Daoy (cell line): ENCODE measurements at regions not wholly inside any gene's neighbourhood (a gene's known extent, or its start where the extent isn't known, plus 50 kb on each side); places are given as distances from the start of the nearest gene placed in this dataset.

ENCODE experiments used
- DNase-seq: peaks from one replicate; pipeline ENCODE4 v3.0.0-alpha.2; 2015; ENCODE audit warnings: low read depth

DNA sequence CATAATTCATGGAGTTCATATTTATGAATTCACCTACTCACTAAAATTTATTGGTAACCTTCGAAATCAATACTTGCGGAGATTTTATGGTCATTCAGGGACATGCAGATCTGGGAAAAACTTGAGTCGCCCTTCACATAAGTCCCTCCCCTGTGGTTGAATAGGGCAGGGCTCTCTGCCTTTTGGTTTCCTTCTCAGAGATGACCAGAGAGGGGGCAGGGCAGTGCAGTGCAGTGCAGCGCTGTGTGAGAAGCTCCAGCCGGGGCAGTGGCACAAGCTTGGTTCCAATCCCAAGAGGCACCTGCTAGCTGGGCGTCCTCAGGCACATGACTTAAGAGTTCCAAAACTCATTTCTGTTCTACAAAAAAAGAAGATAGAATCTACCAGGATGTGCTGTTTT lies 274.4 kb upstream of the RAB6C start:
- DNase-seq: no peak

DNA sequence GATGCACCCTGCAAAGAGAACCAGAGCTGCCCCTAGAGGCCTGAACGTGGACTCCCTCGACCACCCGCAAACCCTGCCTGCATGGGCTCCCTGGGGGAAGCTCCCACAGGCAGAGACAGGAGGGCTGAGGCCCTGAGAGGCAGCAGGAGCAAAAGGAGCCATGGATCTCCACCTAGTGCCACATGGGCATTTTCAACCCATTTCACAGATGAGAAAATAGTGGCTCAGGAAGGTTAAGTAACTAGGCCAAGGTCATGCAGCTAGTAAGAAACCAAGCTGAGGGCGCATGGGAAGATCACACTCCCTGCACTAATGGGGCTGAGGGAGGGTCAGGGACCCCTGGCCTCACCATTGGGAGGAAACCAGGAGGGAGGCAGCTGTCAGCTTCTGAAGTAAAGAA lies 271.7 kb upstream of the RAB6C start:
- DNase-seq: no peak

DNA sequence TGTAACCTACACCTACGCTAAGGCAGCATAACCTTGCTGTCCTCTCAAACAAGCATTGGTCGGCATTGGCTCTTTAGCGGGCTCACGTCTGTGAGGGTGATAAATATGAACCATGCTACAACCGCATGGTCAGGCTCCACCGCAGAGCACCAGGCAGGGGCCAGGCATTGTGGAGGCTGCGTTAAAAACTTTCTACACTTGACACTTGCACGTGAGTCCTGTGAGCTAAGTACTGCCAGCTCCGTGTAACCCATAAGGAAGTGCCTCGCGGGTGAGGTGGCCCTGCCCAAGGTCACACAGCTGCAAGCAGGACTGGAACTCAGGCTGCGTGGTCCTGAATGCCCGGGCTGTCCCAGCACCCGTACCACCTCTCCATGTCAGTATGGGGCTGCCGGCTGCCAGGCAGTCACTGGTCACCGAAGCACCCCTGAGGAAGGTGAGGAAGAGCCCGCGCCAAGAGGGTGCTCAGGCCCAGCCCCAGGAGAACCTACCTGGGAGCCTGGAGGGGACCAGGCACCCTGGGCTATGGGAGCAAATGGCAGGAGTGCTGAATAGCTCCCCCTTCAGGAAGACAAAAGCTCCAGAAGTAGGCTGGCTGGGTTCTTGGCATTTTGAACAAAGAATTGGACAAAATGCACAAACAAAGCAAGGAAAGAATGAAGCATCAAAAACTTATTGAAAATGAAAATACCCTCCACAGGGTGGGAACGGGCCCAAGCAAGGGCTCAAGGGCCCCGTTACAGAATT lies 271.1 kb upstream of the RAB6C start:
- DNase-seq: no peak

DNA sequence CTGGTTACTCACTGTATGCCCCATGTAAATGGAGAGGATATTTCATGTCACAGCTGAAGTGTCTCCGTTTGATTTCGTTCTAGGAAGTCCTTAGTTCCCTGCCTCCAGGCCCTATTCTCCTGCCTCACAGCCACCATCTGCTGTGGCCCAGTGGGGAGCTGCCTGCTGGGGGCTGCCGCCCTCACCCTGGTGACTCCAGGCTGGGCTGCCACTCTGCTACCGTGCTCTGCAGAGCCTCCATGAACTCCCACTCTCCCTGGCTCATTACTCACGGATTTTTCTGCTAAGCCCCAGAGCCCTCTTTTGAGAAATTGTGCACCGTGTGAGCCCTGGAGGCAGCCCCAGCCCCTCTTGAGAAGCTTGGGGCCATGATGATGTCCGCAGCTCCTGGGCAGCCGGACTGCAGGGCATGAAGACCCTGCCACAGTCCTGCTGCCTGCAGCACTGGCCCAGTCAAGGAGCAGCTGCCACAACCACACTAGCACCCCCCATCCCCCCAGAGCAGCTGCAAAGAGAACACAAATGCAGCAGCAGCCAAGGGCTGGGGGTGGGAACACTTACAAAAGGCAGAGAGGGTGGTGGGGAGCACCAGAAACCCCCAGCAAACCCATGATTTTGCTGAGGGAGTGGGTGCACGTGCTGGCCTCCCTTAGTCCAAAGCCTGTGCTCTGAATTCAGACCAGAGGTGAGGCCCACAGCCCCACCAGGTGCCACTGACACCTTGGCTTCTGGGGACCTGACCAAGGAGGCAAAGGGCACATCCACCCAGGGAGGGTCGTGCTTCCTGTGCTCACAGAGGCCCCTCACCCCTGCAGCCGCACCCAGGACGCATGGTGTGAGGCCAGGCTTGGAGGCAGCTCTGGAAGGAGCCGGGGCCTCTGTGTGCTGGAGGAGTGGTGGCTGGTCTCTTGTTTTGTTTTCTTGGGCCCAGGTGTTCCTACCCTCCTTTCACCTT lies 270.2 kb upstream of the RAB6C start:
- DNase-seq: no peak

DNA sequence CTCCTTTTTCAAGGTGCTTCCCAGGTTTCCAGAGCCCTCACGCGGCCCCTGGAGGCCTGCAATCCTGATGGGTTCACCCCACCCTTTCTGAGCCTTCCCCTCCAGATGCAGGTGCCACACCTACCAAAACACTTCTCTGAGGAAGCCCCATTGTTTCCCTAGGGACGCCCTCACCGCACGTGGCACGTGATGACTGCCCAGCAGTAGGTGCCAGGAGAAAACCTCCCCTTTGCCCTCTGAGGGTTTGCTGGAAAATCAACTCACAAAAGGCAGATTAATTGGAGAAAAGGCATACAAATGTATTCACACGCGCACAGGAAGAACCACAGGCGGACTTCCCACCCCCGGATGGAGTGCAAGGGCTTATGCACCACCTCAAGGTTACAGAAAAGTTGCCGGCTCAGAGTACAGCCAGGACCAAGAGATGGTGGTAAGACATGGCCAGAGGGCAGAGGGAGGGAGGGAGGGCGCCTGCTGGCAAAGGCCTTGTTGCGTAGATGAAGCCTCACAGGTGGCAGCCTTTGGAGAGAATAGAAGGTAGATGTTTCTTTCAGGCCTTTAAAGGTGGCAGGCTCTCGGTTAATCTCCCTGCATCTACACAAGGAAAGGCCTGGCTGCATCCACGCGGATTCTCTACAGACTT lies 269.4 kb upstream of the RAB6C start:
- DNase-seq: no peak

DNA sequence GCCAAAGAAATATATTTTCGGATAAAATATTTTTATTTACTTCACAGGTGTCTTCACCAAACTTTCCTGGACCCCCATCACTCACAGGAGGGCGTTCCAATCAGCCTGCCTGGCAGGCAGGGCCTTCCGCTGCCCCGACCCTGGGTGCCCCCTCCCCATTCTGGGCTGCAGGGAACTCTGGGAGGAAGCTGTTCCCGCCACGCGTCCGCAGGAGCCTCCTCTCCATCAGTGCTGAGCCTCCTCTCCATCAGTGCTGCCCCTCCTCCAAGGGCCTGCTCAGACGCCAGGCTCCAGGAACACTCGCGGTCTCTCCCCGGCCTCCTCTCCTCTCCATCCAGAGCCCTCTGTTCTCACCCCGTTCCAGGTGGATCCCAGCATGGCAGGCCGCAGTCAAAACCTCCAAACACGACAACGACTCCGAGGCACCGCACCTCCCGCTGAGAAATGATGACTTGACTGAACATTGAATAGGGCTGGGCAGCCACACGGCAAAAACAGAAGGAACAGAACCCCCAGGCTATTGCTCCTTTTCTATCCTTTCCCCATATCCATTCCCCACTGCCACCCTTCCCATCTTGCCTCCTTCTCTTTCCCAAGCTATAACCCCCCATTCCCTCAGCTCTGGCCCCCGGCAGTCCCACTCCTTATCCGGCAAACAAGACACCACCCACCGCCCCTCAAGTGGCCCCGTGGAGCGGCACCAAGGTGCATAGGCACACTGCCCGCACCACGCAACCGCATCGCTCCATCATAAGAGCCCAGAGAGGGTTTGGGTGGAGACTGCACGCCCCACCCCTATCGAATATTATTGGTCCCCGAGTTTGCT lies 268.6 kb upstream of the RAB6C start:
- no peak for DNase-seq

DNA sequence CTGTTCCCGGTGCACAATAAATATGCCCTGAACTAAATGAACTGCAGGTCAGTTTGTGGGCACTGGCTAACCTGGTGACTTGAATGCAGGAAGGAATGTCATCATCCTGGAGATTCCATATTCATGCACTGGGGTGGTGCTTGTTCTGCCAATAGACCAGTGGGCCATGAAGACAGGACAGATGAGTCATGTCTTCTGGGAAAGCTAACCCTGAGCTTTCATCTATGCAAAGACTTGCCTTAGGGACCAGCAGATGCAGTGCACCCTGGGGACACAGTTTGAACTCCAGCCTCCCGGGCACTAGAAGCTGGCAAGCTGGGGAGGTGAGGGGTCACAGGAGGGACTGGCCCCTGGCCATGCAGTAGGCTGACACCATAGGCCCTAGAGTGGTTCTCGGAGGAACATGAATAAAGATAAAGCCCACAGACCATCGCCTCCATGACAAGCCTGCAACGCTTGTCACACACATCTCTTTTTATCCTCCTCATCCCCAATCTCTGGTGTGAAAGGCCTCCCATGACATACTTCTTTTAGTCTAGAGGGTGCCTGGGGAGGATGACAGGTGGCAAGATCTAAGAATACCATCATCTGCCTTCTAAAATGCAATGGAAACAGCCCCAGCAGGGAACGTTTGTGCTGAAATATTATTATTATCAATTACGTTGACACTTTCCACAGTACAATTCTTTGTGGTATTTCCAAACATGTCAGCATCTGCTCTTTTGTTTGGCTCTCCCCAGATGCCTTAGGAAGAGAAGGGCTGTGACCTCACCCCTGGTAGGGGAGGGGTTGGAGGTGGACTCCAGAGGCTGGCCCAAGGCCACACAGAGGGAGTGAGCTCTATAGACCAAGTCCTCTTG lies 267.4 kb upstream of the RAB6C start:
- DNase-seq: no peak

DNA sequence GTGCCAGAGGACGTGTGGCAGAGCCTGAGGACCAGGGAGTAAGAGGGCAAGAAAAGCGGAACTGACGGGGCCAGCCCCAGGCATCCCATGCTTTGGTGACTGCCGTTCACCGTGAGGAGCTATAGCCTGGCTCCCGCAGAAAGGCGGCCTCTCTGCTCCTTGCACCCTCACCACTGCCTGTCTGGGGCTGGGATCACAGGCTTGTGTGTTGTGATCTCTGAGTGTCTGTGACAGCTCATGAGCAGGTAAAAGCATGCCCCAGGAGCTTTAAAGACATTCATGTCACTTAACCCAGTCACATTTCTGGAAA lies 266.8 kb upstream of the RAB6C start:
- no peak for DNase-seq

DNA sequence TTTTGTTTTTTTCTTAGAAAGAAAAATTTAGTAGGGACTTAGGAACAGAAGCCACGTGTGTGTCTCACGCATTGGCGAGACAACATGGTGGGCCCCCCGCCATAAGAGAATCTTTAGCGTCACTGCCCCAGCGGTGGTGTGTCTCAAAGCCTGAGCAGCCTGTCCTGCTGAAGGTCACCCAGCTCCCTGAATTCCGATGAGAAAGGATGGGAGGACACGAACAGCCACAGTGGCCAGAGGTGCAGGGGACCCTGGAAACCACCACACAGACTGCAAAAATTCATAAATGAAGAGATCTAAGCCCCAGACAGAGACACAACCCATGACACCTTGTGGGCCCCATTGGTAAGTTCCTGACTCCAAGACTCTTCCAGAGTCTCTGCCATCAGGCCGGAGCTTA lies 266.1 kb upstream of the RAB6C start:
- no peak for DNase-seq

DNA sequence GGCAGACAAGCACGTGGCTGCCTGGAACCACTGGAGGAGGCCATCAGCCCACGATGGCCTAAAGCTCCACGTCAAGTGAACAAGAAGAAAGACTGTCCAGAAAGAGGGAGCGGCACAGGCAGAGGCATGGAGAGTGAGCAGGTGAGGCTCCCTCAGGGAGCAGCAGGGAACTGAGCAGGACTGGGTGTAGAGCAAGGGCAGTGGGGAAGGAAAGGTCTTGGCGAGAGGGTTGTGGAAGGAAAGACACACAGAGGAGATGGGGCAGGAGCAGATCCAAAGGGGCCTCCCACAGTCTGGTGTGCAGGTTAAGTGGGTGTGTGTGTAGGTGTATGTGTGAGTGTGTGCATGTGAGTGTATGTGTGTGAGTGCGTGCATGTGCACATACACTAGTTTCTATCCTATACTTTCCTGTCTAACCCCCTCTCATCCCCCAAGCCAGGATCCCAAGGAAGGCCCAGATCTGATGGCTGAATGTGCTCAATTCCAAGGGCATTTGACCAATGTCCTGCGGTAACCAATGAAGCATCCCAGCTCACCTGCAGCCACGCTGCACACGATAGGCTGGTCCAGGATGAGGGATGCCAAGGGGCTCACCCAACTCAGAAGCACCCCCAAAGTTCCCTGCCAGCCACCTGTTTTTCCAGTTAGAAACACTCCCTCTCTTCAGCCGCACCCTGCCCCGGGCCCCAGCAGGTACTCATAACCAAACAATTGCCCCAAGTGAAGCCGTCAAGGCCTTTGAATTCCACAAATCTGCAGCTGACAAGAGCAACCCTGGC lies 262.5 kb upstream of the RAB6C start:
- no peak for DNase-seq

DNA sequence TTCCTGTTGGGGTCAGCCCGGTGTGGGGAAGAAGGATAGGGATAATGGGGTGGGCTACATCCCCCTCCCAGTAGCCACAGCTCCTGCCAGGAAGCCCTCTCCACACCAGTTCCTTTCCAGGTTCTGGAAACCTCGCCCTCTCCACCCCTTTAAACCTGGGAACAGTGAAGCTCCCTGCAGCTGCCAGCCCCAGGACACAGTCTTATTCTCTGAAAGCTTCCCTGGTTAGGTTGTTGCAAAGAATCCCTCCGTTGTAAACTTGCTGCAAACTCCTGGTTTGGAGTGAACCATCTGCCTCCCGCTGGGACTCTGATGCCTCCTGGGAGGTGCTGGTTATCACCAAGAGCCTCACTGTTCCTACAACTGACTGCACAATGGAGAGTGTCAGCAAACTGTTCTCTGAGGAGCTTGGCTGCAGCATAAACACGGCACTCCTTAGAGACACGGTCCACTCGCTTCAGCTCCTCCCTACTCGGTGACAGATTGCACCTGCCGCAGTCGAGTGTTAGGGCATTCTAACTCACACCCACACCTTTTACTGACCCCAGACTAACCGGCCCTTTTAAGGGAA lies 261.8 kb upstream of the RAB6C start:
- no peak for DNase-seq

DNA sequence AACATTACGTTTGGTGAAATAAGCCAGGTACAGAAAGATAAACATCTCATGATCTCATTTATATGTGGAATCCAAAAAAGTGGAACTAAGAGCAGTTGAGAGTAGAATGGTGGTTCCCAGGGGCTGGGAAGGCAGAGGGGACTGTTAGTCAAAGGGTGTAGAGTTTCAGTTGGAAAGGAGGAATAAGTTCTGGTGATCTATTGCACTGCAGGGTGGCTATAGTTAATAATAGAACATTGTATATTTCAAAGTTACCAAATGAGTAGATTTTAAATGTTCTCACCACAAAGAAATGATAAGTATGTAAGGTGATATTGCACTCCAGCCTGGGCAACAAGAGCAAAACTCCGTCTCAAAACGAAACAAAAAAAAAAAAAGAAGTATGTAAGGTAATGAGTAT lies 260.1 kb upstream of the RAB6C start:
- DNase-seq: no peak

DNA sequence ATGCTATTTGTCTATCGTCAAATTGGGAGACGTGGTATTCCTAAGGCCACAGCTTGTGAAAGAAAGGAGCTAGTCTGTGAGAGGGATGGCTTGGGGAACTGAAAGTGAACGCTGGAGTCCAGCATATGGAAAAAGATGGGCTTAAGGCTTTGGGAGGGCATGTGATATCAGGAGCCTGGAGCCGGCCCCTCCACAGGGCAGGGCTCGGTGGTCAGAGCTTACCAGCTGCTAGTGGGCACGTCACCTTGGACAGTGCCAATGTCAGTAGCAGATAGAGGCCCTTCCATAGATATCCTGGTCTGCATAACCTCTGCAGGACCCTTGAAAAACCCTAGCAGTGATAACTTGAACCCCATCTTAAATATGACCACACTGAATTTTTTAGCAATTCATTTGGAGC lies 259.1 kb upstream of the RAB6C start:
- DNase-seq: no peak

DNA sequence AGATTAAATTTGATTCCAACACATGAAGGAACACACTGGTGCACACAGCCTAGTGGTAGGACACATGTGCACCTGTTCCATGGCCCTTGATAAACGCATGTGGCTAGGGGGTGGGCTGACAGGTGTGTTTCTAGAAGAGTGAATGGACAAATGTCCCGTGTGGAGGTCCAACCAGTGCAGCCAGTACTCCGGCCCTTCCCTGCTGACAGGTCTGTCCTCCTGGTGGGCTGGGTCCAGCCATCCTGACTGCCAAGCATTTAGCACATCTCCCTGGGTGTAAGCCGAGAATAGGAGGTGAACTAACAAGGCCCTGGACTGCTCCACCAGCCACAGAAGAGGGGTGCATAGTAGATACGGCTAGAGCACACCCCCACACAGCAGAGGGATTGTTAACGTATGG lies 258.7 kb upstream of the RAB6C start:
- DNase-seq: no peak

DNA sequence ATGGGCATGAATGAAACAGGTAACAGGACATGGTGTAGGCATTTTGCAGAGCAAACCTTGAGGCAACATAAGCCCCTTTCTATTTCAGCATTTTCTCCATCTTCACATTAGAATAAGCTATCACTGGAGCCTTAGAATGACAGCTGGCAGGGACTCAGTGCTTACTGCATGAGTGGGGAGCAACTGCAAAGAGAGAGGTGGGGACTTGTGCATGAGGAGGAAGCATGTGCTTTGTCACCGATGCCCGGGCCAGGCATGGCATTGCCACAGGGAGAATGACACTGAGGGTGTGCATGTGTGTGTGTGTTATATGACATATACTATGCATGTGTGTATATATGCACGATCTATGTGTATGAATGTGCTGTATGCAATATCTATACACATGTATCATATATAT lies 258.2 kb upstream of the RAB6C start:
- no peak for DNase-seq

DNA sequence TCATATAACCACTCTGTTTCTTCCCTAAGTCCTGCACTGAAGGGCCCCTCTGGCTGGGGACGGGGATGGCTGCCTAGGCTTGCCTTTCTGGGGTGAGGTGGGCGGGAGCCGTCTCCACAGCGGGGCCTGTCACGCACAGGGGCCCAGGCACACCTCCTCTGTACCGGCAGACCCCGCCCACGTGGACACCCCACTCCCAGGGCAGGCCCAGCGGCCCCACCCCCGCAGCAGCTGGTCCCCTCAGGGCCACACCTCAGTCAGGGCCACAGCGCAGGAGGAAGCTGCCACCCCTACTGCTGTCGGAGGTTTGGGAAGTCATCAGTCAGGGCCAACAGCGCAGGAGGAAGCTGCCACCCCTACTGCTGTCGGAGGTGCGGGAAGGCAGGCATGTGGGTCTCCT lies 257.6 kb upstream of the RAB6C start:
- no peak for DNase-seq

DNA sequence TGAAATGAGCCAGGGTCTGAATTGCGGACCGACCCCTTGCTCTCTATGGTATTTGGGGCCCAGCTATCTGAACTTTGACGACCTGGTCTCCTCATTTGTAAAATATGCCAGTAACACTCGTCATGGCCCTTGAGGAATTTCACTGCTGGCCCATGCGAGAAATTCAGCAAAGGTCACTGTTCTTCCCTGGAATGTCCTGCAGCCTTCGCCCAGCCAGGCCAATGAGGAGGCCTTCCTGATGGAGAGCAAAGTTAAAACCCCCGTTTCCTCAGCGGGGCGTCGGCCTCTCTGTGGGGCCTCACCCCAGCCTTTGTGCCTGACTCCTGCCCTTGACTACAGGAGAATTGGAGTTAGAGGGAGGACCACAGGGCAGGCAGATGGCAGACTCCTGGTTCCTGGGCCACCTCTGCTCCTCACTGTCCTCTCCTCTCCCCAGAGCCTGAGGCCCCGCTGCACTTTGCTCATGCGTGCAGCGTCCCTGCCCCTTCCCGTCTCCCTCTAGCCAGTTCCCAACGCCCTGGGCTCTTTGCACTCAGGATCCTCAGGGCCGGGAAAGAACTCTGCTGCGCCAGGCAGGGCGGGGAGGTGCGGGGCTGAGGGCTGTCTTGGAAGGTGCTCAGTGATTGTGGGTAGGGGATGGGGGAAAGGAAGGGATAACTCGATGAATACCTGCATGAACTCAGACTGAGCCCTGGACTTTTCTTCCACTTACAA lies 257.0 kb upstream of the RAB6C start:
- no peak for DNase-seq

DNA sequence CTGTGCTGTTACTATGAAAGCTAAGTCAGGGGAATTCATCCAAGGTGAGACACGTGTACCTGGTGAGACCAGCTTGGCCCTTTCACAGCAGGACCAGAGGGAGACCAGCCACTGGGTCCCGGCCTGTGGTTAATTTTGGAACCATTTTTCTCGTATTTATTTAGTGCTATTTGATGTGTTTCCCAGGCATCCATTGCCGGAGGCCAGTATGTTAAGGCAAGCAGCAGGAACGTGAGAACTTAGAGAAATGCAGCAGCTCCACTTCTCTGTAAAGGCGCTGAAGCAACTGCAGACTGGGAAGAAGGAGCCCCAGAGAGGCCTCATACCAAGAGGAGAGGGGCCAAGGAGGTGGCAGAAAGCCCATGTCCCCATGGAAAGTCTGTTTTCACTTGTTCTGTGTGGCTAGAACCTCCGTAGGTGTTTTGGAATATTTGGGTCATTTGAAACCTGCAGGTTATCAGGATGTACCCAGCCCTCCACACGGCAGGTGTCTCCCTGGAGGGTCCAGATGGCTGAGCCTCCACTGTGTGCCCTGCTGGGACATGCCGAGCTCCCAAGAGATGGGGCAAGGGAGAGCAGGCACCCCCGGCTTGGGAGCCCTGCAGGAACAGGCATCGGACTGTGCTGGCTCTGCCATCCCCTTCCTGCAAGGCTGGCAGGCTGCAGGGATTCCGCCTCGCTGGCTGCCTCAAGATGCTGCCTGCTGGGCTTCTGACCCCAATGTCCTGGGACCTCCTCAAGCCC lies 256.0 kb upstream of the RAB6C start:
- DNase-seq: no peak
